HL-60 (cell line): ENCODE measurements at regions not wholly inside any gene's neighbourhood (a gene's known extent, or its start where the extent isn't known, plus 50 kb on each side); places are given as distances from the start of the nearest gene placed in this dataset.

Experiments
- DNase-seq, 2 experiments: peaks; one replicate each; pipeline ENCODE4 v3.0.0-alpha.2; 2010 to 2020; ENCODE audit warnings: low read depth in 1 of 2, low spot score in 1 of 2
- H3K27ac ChIP-seq: fragments of 250-450 bp; sonication (Bioruptor Pico); replicated peaks from 2 replicates; pipeline ENCODE4 v1.5.1; 2020; ENCODE audit warnings: mild to moderate bottlenecking, moderate library complexity
- H3K27me3 ChIP-seq: fragments of 250-450 bp; sonication (Bioruptor Pico); 2 replicates; pipeline ENCODE4 v1.5.1; 2021; ENCODE audit warnings: mild to moderate bottlenecking, moderate library complexity; ENCODE audit not compliant: insufficient read depth, poor library complexity, severe bottlenecking
- H3K4me3 ChIP-seq: replicated peaks from 2 replicates; pipeline ENCODE4 v1.5.1; 2011; ENCODE audit warnings: mild to moderate bottlenecking, control low read depth, low read length; ENCODE audit not compliant: insufficient read depth
- GABPA ChIP-seq: IDR thresholded peaks from 2 replicates; pipeline ENCODE4 v1.6.1; 2012; ENCODE audit warnings: low read depth
- POLR2AphosphoS5 ChIP-seq: IDR thresholded peaks from 2 replicates; pipeline ENCODE4 v1.6.1; 2012; ENCODE audit warnings: low read depth
- SPI1 ChIP-seq: IDR thresholded peaks from 2 replicates; pipeline ENCODE4 v1.6.1; 2012; ENCODE audit warnings: low read depth, mild to moderate bottlenecking, borderline replicate concordance
- TF ChIP-seq, protein P1 (sequence below): IDR thresholded peaks from one replicate; pipeline ENCODE4 v1.5.1; 2011; ENCODE audit warnings: low read length, control low read depth, inconsistent platforms; ENCODE audit not compliant: insufficient read depth
- TF ChIP-seq, protein P2 (sequence below): IDR thresholded peaks from 2 replicates; pipeline ENCODE4 v1.6.1; 2012; ENCODE audit warnings: low read depth; ENCODE audit not compliant: insufficient replicate concordance

DNA sequence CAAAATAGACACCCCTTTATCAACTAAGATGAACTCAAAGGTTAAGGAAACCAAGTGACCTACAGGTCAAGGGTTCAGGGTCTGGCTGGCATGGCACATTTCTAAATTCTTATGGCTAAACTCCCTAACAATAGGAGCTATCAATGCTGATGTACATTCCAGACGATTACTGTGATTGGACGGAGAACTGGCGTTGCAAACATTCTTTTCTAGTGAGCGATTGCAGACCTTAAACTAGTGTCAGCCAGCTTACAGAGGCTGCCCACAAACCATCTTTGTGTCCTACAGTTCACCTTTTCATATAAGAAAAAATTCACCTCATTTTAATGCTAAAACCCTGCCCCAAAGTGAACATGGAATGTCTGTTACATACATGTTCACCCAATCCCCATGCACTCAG is 382.9 kb downstream of the MAT2B start:
- Histone ChIP-seq H3K27me3 (no peaks in the 10 kb centered on the region), H3K27ac (no peak overlapping the region), H3K4me3 (no peak overlapping the region)
- TF ChIP-seq POLR2AphosphoS5, result no peak
- TF ChIP-seq, protein P1, sequence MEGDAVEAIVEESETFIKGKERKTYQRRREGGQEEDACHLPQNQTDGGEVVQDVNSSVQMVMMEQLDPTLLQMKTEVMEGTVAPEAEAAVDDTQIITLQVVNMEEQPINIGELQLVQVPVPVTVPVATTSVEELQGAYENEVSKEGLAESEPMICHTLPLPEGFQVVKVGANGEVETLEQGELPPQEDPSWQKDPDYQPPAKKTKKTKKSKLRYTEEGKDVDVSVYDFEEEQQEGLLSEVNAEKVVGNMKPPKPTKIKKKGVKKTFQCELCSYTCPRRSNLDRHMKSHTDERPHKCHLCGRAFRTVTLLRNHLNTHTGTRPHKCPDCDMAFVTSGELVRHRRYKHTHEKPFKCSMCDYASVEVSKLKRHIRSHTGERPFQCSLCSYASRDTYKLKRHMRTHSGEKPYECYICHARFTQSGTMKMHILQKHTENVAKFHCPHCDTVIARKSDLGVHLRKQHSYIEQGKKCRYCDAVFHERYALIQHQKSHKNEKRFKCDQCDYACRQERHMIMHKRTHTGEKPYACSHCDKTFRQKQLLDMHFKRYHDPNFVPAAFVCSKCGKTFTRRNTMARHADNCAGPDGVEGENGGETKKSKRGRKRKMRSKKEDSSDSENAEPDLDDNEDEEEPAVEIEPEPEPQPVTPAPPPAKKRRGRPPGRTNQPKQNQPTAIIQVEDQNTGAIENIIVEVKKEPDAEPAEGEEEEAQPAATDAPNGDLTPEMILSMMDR, result no peak
- TF ChIP-seq GABPA, result no peak
- no peak for TF ChIP-seq SPI1
- TF ChIP-seq, protein P2, sequence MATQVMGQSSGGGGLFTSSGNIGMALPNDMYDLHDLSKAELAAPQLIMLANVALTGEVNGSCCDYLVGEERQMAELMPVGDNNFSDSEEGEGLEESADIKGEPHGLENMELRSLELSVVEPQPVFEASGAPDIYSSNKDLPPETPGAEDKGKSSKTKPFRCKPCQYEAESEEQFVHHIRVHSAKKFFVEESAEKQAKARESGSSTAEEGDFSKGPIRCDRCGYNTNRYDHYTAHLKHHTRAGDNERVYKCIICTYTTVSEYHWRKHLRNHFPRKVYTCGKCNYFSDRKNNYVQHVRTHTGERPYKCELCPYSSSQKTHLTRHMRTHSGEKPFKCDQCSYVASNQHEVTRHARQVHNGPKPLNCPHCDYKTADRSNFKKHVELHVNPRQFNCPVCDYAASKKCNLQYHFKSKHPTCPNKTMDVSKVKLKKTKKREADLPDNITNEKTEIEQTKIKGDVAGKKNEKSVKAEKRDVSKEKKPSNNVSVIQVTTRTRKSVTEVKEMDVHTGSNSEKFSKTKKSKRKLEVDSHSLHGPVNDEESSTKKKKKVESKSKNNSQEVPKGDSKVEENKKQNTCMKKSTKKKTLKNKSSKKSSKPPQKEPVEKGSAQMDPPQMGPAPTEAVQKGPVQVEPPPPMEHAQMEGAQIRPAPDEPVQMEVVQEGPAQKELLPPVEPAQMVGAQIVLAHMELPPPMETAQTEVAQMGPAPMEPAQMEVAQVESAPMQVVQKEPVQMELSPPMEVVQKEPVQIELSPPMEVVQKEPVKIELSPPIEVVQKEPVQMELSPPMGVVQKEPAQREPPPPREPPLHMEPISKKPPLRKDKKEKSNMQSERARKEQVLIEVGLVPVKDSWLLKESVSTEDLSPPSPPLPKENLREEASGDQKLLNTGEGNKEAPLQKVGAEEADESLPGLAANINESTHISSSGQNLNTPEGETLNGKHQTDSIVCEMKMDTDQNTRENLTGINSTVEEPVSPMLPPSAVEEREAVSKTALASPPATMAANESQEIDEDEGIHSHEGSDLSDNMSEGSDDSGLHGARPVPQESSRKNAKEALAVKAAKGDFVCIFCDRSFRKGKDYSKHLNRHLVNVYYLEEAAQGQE, result no peak
- no peak for DNase-seq

DNA sequence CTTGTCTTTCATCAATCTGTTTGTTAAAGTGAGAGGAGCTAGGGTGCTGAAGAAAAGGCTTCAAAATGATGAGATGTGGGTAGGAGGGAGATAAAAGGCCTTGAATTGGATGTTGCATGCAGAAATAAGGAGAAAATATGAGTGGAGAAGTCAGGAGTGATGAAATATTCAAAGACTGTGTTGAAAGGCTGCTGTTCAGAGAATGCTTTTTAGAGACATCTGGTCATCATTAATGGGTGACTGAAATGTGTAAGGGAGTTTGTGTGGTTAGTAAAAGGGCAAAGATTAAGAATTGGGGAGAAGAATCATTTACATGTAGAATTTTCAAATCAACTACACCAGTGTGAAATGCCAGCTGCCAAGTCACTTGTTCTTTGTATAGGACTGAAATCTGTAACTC is 383.9 kb downstream of the MAT2B start:
- Histone ChIP-seq H3K4me3 (no peak overlapping the region), H3K27ac (no peak overlapping the region), H3K27me3 (no peaks in the 10 kb centered on the region)
- peak; percentile 15 to 22 for DNase-seq
- TF ChIP-seq, protein P1, result no peak
- TF ChIP-seq SPI1 (no peak), POLR2AphosphoS5 (no peak), GABPA (no peak)
- TF ChIP-seq, protein P2, result no peak

DNA sequence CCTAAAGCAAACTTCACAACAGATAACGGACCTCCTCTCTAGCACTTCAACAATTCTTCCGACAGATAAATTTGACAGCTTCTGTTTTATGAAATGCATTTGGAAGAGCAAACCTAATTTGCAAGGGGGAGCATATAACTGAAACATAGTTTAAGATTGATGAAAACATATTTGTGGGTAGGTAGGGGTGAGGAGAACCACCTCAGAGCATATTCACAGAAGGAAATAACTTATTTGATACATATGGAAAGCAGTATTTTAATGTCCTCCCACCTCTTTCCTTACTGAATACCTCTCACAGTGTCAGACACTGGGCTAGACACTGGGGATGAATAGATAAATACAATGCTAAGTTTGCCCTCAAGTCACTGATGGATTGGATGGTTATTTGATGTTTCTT is 384.8 kb downstream of the MAT2B start:
- Histone ChIP-seq H3K27ac (no peak overlapping the region), H3K4me3 (no peak overlapping the region), H3K27me3 (no peaks in the 10 kb centered on the region)
- TF ChIP-seq, protein P2, result no peak
- no peak for TF ChIP-seq POLR2AphosphoS5
- no peak for TF ChIP-seq SPI1
- TF ChIP-seq, protein P1, result no peak
- TF ChIP-seq GABPA, result no peak
- no peak for DNase-seq
